ENCODE measurements at regions not wholly inside any gene's neighbourhood (a gene's known extent, or its start where the extent isn't known, plus 50 kb on each side); places are given as distances from the start of the nearest gene placed in this dataset.
A peak's percentile ranks its signal among the peaks of the same experiment; 100 is the strongest.

- peak; percentile 3 for DNase-seq
Observed at GRCh38 chr14:41404126-41404525, 202.6 kb upstream of the LRFN5 start.

- DNase-seq: no peak
Observed at GRCh38 chr14:41403360-41403759, 203.3 kb upstream of the LRFN5 start.

DNA sequence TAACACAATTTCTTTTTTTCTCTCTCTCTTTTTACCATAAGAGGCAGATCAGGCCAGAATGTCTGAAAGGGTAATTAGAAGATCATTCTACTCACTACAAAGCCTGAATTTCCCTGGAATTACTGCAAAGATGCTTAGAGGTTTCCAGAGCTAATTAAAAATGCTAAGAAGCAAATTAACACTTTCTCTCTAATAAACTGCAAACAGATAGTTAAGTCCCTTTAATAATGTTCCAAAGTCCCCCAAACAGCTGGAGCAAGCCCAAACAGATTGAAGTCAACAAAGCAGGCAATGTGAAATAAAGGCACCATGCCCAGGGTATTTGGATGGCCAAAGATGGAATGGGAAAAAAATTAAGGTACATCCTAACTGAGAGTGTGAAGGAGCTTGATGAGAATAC, 208.8 kb upstream of the LRFN5 start:
- no peak for DNase-seq

GRCh38 chr14:41393512-41393911, 213.2 kb upstream of the LRFN5 start:
- no peak for DNase-seq

DNA sequence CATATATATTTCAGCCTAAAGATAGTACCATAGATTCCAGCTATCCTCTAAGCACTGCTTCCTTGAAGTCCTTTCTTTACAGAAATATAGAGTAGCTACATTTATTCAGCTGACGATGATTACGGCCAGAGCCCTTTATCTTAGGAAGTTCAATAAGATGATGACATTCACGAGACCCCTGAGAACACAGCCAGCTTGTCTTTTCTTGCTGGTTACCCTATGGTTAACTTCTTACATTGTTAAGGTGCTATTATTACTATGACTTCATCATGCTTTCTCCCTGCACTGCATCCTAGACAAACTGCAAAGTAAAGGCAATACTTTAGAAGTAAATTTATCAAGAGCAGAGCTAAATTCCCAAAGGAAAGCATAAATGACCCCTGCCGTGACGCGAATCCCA, 214.4 kb upstream of the LRFN5 start:
- DNase-seq: no peak

- no peak for DNase-seq
Observed at GRCh38 chr14:41389355-41389754, 217.3 kb upstream of the LRFN5 start.

DNA sequence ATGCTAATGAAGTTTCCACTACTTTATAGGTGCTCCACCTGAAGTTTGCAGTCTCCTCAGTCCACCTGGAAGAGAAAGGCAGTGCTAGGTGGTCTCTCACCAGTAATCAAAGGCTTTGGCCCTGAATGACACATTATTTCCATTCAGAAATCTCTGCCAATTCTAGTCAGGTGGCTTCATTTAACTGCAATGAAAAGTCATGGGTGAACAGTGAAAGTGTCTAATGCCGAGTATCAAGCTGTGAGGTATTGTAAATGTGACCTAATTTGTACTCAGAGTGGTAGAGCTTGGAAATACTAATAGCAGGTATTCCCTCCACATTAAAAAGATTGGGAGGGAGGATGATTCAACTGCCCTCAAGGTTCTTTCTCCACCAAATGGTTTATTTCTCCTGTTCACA, 220.9 kb upstream of the LRFN5 start:
- DNase-seq: no peak

- DNase-seq: no peak
Observed at GRCh38 chr14:41380017-41380416, 226.7 kb upstream of the LRFN5 start.

DNA sequence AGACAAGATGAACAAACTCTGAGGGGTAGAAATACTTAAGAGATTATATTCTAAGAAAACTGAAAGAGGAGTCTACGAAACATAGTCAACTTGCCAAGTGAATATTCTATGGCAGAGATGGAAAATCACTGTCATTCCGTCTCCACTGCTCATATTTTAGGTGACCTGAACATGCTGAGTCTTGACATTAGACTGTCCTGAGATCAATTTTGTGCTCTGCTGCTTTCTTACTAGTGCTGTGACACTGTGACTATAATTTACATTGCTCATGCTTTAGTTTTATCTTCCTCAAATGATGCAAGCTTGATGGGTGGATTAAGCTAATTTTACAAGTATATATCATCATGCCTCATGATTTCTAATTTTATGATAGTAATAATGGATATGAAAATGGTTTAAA, 228.2 kb upstream of the LRFN5 start:
- DNase-seq: no peak

GRCh38 chr14:41377932-41378331, 228.7 kb upstream of the LRFN5 start:
- DNase-seq: no peak

DNA sequence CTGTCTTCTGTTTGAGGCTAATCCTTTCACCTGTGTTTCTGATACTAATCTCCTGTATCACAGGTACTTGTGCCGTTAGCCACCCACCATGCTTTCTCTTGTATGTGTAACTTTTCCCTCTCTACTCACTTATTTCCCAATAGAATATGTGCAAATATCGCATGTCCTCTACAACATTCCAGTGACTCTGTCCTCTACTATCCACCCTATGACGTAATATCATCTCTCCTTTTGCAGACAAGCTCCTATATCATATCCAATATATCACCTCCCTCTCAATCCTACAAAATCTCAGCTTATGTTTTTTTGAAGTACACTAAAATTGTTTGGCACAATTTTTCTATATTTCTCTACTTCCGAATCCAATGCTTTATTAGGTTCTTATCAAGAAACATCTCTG, 232.6 kb upstream of the LRFN5 start:
- no peak for DNase-seq

GRCh38 chr14:41362139-41362538, 244.5 kb upstream of the LRFN5 start:
- no peak for DNase-seq

DNA sequence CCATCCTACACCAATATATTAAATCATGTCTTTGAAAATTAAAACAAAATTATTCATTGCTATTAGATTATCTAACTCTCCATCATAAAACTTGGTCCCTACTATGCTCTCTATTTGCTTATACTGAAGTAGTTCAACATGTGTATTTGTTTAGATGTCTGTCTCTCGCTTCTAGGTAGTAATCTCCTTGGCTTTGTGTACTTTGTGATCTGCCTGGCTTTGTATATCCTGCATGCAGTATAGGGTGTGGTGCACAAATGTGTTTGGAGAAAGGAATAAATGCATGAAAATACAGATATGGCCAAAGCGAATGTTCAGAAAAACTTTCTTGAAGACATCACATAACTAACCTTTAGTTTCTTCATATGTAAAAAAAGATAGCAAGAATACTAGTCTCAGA, 246.6 kb upstream of the LRFN5 start:
- DNase-seq: no peak

DNA sequence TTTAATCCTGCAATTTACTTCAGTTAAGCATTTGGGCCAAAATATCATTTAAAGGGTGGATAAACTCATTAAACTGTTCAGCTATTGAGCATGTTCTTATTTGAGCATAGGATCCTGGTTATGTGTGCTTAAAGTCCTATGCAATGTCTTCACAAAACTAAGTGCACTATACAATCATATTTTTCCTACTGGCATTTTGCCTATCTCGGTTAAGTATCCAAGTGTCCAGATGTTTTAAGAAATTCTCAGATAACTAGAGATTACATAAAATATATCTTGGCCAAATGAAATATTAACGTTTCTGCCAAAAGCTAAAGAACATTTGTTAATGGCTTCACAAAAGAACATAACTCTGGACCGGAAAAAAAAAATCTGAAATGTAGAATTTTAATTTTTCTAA, 250.8 kb upstream of the LRFN5 start:
- DNase-seq: no peak

DNA sequence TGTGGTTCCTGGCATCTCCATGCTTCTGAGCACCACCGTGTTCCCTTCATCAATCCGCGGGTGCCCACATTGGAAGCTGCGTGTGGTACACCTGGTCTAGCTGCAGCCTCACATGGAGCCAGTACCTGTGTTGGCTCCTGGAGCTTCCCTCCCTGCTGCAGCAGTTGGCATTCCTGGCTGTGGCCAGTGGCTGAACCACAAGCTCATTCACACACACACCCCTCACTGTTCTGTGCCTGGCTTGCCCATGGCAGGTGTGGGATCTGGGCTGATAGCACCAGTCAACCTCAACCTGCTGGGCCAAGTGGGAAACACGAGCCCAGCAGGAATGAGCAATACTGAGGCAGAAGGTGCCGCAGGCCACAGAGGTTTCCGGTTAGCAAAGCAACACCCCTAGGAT, 256.2 kb upstream of the LRFN5 start:
- DNase-seq: no peak

- DNase-seq: no peak
Observed at GRCh38 chr14:41349289-41349910, 257.3 kb upstream of the LRFN5 start.

- no peak for DNase-seq
Observed at GRCh38 chr14:41343857-41344256, 262.8 kb upstream of the LRFN5 start.

DNA sequence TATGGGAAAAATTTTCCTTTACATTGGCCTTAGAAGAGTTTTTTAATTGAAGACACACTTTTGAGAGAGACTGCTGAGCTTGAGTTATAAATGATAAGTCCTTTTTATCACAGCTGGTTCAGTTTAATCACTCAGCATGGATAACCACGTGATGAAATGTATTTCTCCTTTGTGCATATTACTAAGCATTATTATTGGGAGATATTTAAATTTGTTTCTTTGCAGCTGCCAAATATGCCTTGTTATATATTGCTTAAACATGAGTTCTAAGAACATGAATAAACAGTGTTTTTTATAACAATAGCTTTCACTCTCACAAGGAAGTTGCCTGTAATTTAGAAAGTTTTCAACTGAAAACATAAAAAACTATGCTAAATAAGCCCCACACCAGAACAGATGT, 293.5 kb upstream of the LRFN5 start:
- DNase-seq: no peak

- DNase-seq: no peak
Observed at GRCh38 chr14:41303506-41303905, 303.2 kb upstream of the LRFN5 start.

DNA sequence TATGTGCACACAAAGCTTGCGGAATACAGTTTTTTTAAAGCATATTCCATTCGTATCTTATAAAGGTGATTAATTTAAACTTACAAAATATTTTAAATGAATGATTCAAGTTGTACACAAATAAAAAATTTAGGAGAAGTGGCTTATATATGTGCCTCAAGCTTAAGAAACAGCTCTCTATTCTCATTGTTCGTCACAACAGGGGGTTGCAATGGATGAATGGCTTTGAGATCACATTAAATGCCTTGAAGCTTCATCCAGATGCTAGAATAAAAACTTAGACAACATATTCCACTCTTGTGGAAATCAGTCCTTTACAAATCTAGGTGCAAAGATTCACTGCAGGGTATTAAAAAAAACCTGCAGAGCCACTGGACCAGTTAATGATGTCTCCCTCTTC, 303.9 kb upstream of the LRFN5 start:
- no peak for DNase-seq

DNA sequence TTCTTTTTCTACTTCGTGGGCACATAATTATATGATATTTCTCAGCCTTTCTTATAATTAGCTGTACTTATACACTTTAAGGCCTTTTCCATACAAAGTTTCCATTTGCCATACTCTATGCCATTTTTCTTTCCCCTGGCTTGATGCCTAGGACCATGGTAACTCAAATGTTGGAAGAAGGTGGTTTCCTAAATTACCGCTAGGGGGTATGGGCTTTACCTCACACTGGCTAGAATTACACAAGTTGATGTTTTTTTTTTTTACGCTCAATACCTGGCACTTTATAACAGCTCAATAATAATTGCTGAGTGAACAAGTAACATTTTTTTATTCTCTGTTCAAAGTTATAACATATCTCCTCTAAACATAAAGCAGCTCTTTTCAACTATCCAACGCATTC, 306.8 kb upstream of the LRFN5 start:
- DNase-seq: no peak

- DNase-seq: no peak
Observed at GRCh38 chr14:41298328-41298690, 308.4 kb upstream of the LRFN5 start.

DNA sequence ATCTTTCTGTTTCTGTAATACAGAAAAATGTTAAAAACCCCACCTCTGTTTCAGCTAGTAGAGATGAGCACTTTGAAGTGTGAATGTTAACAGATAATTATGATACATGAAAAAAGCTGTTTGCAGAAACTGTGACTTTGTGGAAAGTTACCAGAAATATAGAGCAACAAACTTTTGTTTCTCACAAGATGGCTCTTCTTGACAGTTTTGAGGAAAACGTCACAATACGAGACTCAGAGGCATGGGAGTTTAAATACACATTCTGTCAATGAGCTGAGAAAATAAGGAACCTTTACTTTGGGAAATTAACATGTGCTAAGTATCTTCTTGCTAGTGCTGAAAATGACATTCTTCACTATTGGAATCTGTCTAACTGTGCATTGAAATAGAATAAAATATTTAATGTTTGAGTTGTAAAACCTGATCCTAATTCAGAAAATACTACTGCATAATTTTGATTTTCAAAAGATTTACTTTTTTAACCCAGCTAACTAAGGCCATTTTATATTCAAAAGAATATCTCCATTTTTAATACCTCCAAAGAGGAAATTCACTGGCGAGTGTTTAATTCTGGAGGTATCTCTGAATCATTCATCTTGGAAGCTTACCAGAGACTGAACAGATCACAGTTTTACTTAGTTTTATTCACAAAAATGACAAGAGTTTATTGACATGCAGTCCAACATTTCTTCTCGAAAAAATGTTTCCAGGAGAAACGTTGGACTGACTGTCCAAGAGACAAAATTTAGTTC, 308.9 kb upstream of the LRFN5 start:
- no peak for DNase-seq

GRCh38 chr14:41295734-41296133, 310.9 kb upstream of the LRFN5 start:
- DNase-seq: no peak

- no peak for DNase-seq
Observed at GRCh38 chr14:41289025-41289424, 317.7 kb upstream of the LRFN5 start.

Data from tongue (tissue), 1 donor.